ENCODE measurements at regions not wholly inside any gene's neighbourhood (a gene's known extent, or its start where the extent isn't known, plus 50 kb on each side); places are given as distances from the start of the nearest gene placed in this dataset.

DNA sequence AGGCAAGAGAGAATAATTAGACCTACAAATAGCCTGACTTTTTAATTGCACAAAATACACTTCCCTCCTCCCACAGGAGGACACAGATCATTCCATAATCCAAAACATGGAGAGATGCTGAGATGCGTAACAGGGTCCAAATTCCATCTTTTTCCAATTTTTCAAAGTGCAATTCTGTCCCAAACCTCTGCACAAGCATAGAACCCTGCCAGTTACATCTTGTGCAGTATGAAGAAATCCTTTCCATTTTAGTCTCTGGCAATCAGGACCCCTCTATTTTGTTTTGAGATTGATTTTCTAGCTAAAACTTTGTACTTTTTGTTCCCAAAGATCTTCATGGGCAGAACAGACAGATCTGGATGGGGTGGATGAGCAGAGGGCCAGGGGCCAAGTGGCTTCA lies 209.2 kb downstream of the B3GLCT start:
- no peaks in the 10 kb centered on the region for H3K4me1 ChIP-seq
- 20% methylated on average over 1 of the region's 1 CpG for WGBS (ENCODE audit: insufficient coverage, low coverage, low lambda C conversion rate, missing lambda C conversion rate)

GRCh38 chr13:31409678-31410356 lies 210.0 kb downstream of the B3GLCT start:
- no peak for DNase-seq
- 36% methylated on average over 6 of the region's 6 CpGs for WGBS (ENCODE audit: insufficient coverage, low coverage, low lambda C conversion rate, missing lambda C conversion rate)

More for the DNA sequence above, 209.2 kb downstream of the B3GLCT start:
- intact Hi-C loops (cut with DNase I) = no loop called here
- no peaks in the 10 kb centered on the region for H3K36me3 ChIP-seq
- H3K27ac ChIP-seq = no peak overlapping the region
- ATAC-seq (no peak), DNase-seq (no peak)
- no peak overlapping the region for H3K4me3 ChIP-seq
- H3K9me3 ChIP-seq = no peaks in the 10 kb centered on the region
- no peak for TF ChIP-seq CTCF (IDR thresholded peaks at IDR 0.05)
- TF ChIP-seq POLR2A (IDR thresholded peaks at IDR 0.05) = no peak
- no peaks in the 10 kb centered on the region for H3K27me3 ChIP-seq

DNA sequence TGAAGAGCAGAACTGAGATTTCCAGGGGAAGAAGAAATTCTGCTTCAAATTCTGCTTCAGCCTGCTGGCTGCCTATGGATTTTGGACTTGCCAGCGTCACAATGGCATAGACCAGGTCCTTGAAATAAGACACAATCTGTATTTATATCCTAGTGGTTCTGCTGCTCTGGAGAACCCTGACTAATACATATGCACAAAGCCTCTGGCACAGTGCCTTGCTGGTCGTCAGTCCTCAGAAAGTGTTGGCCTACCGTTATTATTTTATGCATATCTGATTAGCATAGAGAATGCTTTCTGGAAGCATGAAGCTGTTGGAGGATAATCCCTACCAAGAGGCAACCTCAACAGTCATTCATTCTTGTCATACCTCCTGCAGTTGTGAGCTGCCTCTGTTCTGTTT lies 213.7 kb downstream of the B3GLCT start:
- H3K36me3 ChIP-seq = no peaks in the 10 kb centered on the region
- intact Hi-C loops (cut with DNase I) = loop anchor here in 1 of 2 donors (10.0 kb wide), 1 partner anchor 179 kb away; no protein-coding TSS in a partner anchor

More at GRCh38 chr13:31409678-31410356, 210.0 kb downstream of the B3GLCT start:
- Histone ChIP-seq H3K27ac (no peak overlapping the region), H3K4me1 (no peaks in the 10 kb centered on the region), H3K9me3 (no peaks in the 10 kb centered on the region), H3K4me3 (no peak overlapping the region), H3K36me3 (no peaks in the 10 kb centered on the region), H3K27me3 (peaks cover 0 to 3% of the 10 kb centered on the region in 2 donors)
- no peak for ATAC-seq
- no peak for TF ChIP-seq POLR2A (IDR thresholded peaks at IDR 0.05)
- TF ChIP-seq CTCF (IDR thresholded peaks at IDR 0.05) = no peak
- intact Hi-C loops (cut with DNase I) = loop anchor here in 1 of 2 donors (10.0 kb wide), 1 partner anchor 175 kb away; no protein-coding TSS in a partner anchor

DNA sequence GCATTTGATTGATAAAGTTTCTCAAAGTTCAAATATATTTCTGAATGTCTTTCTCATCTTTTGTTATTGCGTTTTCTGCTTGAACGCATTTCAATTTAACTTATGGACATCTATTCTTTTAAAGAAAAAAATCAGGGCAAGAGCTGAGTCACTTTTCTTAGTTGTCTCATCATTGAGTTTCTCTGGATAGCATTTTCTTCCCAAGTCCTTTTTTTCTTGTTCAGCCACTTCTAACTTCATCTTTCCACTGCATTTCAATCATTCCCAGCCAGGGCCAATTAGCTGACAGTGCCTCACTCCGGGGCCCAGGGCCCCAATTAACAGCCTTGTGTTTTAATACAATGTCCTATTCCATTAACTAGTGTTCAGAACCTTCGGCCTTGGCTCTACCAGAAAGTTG lies 216.3 kb downstream of the B3GLCT start:
- Histone ChIP-seq H3K27ac (no peak overlapping the region), H3K4me1 (no peaks in the 10 kb centered on the region), H3K27me3 (peaks cover 0 to 3% of the 10 kb centered on the region in 2 donors), H3K4me3 (no peak overlapping the region), H3K36me3 (no peaks in the 10 kb centered on the region), H3K9me3 (no peaks in the 10 kb centered on the region)
- WGBS (ENCODE audit: insufficient coverage, low coverage, low lambda C conversion rate, missing lambda C conversion rate) = 61% methylated on average over 4 of the region's 4 CpGs
- intact Hi-C loops (cut with DNase I) = loop anchor here in 1 of 2 donors (10.0 kb wide), 1 partner anchor 181 kb away; no protein-coding TSS in a partner anchor
- no peak for TF ChIP-seq CTCF (IDR thresholded peaks at IDR 0.05)
- no peak for TF ChIP-seq POLR2A (IDR thresholded peaks at IDR 0.05)
- DNase-seq (no peak), ATAC-seq (no peak)

More for the DNA sequence above, 213.7 kb downstream of the B3GLCT start:
- DNase-seq (no peak), ATAC-seq (no peak)
- WGBS (ENCODE audit: insufficient coverage, low coverage, low lambda C conversion rate, missing lambda C conversion rate) = 49% methylated on average over 3 of the region's 3 CpGs
- TF ChIP-seq CTCF (IDR thresholded peaks at IDR 0.05) (no peak), POLR2A (IDR thresholded peaks at IDR 0.05) (no peak)
- Histone ChIP-seq H3K27me3 (peaks cover 0 to 3% of the 10 kb centered on the region in 2 donors), H3K4me1 (no peaks in the 10 kb centered on the region), H3K9me3 (no peaks in the 10 kb centered on the region), H3K4me3 (no peak overlapping the region), H3K27ac (no peak overlapping the region)
